Uterus (tissue), 3 donors: ENCODE measurements at regions not wholly inside any gene's neighbourhood (a gene's known extent, or its start where the extent isn't known, plus 50 kb on each side); places are given as distances from the start of the nearest gene placed in this dataset.
"Not testable (repeated sequence)": the region's sequence is repeated elsewhere in the genome, so short reads cannot be mapped to it uniquely, and the experiment has no call there.

ENCODE experiments used
- DNase-seq, 2 donors: peaks; one replicate each; pipeline ENCODE4 v3.0.0-alpha.2; 2019 to 2020
- H3K27ac ChIP-seq, 2 donors: fragments of 200-600 bp; sonication (generic); 1 replicate in 1 of 2; 2 replicates in 1 of 2; pipeline ENCODE4 v1.5.1; 2016 to 2018
- H3K27me3 ChIP-seq, 2 donors: fragments of 200-600 bp; sonication (generic); one replicate each; pipeline ENCODE4 v1.5.1; 2018 to 2019; ENCODE audit warnings: control low read depth in 1 of 2
- H3K36me3 ChIP-seq, 2 donors: fragments of 200-600 bp; sonication (generic); one replicate each; pipeline ENCODE4 v1.5.1; 2019; ENCODE audit warnings: control low read depth in 1 of 2
- H3K4me1 ChIP-seq, 2 donors: fragments of 200-600 bp; sonication (generic); one replicate each; pipeline ENCODE4 v1.5.1; 2018 to 2019; ENCODE audit warnings: control low read depth in 1 of 2
- H3K4me3 ChIP-seq, 2 donors: fragments of 200-600 bp; sonication (generic); 1 replicate in 1 of 2; 2 replicates in 1 of 2; pipeline ENCODE4 v1.5.1; 2018 to 2019; ENCODE audit warnings: mild to moderate bottlenecking in 1 of 2
- H3K9me3 ChIP-seq, 2 donors: fragments of 200-600 bp; sonication (generic); one replicate each; pipeline ENCODE4 v1.5.1; 2019; ENCODE audit warnings: control low read depth in 1 of 2
- POLR2A ChIP-seq, 2 donors: fragments of 450-650 bp; IDR thresholded peaks; one replicate each; pipeline ENCODE4 v1.6.1; 2016; ENCODE audit warnings: antibody characterized with exemption in 2 of 2, mild to moderate bottlenecking in 1 of 2, moderate library complexity in 1 of 2
- intact Hi-C: fragments of 100-400 bp; cut with DNase I; formaldehyde crosslinking; loops from one replicate; pipeline ENCODE4 v1.15.1; 2023; ENCODE audit warnings: low total_unique reads
- TF ChIP-seq, protein P1 (sequence below), 4 experiments: fragments of 200-600 bp in 2 of 4; fragments of 450-650 bp in 2 of 4; sonication (generic) in 2 of 4; IDR thresholded peaks; one replicate each; pipeline ENCODE4 v1.5.1; 2016 to 2019; ENCODE audit warnings: antibody characterized with exemption in 4 of 4, mild to moderate bottlenecking in 2 of 4, moderate library complexity in 1 of 4
- donor health status: DM: yes; HTN: yes; CAD: no.

- no peaks in the 10 kb centered on the region for H3K9me3 ChIP-seq
Observed at GRCh38 chr7:12827920-12828319, 140.5 kb downstream of the ARL4A start.

GRCh38 chr7:12831024-12831423 lies 143.6 kb downstream of the ARL4A start:
- Histone ChIP-seq H3K36me3 (no peaks in the 10 kb centered on the region), H3K9me3 (no peaks in the 10 kb centered on the region), H3K27me3 (no peaks in the 10 kb centered on the region), H3K4me1 (no peaks in the 10 kb centered on the region), H3K27ac (no peak overlapping the region), H3K4me3 (no peak overlapping the region)
- TF ChIP-seq POLR2A (IDR thresholded peaks at IDR 0.05) = no peak
- TF ChIP-seq, protein P1, sequence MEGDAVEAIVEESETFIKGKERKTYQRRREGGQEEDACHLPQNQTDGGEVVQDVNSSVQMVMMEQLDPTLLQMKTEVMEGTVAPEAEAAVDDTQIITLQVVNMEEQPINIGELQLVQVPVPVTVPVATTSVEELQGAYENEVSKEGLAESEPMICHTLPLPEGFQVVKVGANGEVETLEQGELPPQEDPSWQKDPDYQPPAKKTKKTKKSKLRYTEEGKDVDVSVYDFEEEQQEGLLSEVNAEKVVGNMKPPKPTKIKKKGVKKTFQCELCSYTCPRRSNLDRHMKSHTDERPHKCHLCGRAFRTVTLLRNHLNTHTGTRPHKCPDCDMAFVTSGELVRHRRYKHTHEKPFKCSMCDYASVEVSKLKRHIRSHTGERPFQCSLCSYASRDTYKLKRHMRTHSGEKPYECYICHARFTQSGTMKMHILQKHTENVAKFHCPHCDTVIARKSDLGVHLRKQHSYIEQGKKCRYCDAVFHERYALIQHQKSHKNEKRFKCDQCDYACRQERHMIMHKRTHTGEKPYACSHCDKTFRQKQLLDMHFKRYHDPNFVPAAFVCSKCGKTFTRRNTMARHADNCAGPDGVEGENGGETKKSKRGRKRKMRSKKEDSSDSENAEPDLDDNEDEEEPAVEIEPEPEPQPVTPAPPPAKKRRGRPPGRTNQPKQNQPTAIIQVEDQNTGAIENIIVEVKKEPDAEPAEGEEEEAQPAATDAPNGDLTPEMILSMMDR (IDR thresholded peaks at IDR 0.05) = no peak
- intact Hi-C loops = no loop called here
- DNase-seq = no peak

More at GRCh38 chr7:12827920-12828319, 140.5 kb downstream of the ARL4A start:
- Histone ChIP-seq H3K4me3 (no peak overlapping the region), H3K4me1 (no peaks in the 10 kb centered on the region), H3K27ac (no peak overlapping the region), H3K36me3 (no peaks in the 10 kb centered on the region), H3K27me3 (no peaks in the 10 kb centered on the region)
- intact Hi-C loops = no loop called here
- TF ChIP-seq POLR2A (IDR thresholded peaks at IDR 0.05) = no peak
- TF ChIP-seq, protein P1 (IDR thresholded peaks at IDR 0.05) = no peak
- DNase-seq = no peak

- no peak overlapping the region for H3K4me3 ChIP-seq
- no peaks in the 10 kb centered on the region for H3K4me1 ChIP-seq
- H3K27me3 ChIP-seq = no peaks in the 10 kb centered on the region
- intact Hi-C loops = no loop called here
- H3K9me3 ChIP-seq = no peaks in the 10 kb centered on the region
- H3K27ac ChIP-seq = no peak overlapping the region
- DNase-seq = no peak
- H3K36me3 ChIP-seq = no peaks in the 10 kb centered on the region
- no peak for TF ChIP-seq POLR2A (IDR thresholded peaks at IDR 0.05)
- TF ChIP-seq, protein P1 (IDR thresholded peaks at IDR 0.05) = no peak
Observed at GRCh38 chr7:12833829-12834228, 146.4 kb downstream of the ARL4A start.

DNA sequence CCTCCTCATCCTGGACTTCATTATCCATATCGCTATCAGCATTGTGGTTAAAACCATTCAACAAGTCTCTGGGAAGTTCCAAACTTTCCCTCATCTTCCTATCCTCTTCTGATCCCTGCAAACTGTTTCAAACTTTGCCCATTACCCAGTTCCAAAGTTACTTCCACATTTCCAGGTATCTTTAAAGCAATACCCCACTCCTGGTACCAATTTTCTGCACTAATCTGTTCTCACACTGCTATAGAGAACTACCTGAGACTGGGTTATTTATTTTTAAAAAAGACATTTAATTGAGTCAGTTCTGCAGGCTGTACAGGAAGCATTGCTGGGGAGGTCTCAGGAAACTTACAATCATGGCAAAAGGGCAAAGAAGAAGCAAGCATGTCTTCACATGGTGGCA lies 147.3 kb downstream of the ARL4A start:
- intact Hi-C loops = no loop called here
- no peak for TF ChIP-seq POLR2A (IDR thresholded peaks at IDR 0.05)
- TF ChIP-seq, protein P1 (IDR thresholded peaks at IDR 0.05) = no peak
- H3K9me3 ChIP-seq = no peaks in the 10 kb centered on the region

GRCh38 chr7:12839508-12840153 lies 152.2 kb downstream of the ARL4A start:
- intact Hi-C loops = no loop called here
- no peak for TF ChIP-seq POLR2A (IDR thresholded peaks at IDR 0.05)
- TF ChIP-seq, protein P1 (IDR thresholded peaks at IDR 0.05) = no peak
- Histone ChIP-seq H3K27ac (no peak overlapping the region), H3K4me3 (no peak overlapping the region), H3K27me3 (no peaks in the 10 kb centered on the region), H3K36me3 (no peaks in the 10 kb centered on the region), H3K4me1 (no peaks in the 10 kb centered on the region), H3K9me3 (no peaks in the 10 kb centered on the region)
- no peak for DNase-seq

More for the DNA sequence above, 147.3 kb downstream of the ARL4A start:
- H3K27me3 ChIP-seq = no peaks in the 10 kb centered on the region
- no peak overlapping the region for H3K4me3 ChIP-seq
- no peaks in the 10 kb centered on the region for H3K36me3 ChIP-seq
- H3K27ac ChIP-seq = no peak overlapping the region
- DNase-seq = no peak
- no peaks in the 10 kb centered on the region for H3K4me1 ChIP-seq

DNA sequence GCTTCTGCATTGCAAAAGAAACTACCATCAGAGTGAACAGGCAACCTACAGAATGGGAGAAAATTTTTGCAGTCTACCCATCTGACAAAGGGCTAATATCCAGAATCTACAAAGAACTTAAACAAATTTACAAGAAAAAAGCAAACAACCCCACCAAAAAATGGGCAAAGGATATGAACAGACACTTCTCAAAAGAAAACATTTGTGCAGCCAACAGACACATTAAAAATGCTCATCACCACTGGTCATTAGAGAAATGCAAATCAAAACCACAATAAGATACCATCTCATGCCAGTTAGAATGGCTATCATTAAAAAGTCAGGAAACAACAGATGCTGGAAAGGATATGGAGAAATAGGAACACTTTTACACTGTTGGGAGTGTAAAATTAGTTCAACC lies 157.3 kb downstream of the ARL4A start:
- H3K27ac ChIP-seq, H3K36me3 ChIP-seq, intact Hi-C loops, DNase-seq, H3K4me3 ChIP-seq, H3K4me1 ChIP-seq, H3K27me3 ChIP-seq, H3K9me3 ChIP-seq: not testable (repeated sequence)
